GM23338 (cell line): ENCODE measurements at regions not wholly inside any gene's neighbourhood (a gene's known extent, or its start where the extent isn't known, plus 50 kb on each side); places are given as distances from the start of the nearest gene placed in this dataset.

ENCODE experiments used
- ATAC-seq: fragments of 200-7000 bp; cut with Tn5 transposase; 3 replicates; pipeline ENCODE4 v1.9.1; 2020
- DNase-seq: peaks from one replicate; pipeline ENCODE4 v3.0.0-alpha.2; 2015; ENCODE audit warnings: low spot score
- H2AFZ ChIP-seq: fragments of 200-600 bp; sonication (generic); 2 replicates; pipeline ENCODE4 v1.8.0; 2016; ENCODE audit warnings: antibody characterized with exemption, mild to moderate bottlenecking, moderate library complexity
- H3F3A ChIP-seq: fragments of 200-600 bp; sonication (generic); replicated peaks from 2 replicates; pipeline ENCODE4 v1.8.0; 2017; ENCODE audit warnings: antibody characterized with exemption, mixed run types, low read depth
- H3K27ac ChIP-seq: fragments of 200-600 bp; sonication (generic); 2 replicates; pipeline ENCODE4 v1.6.1; 2016; ENCODE audit warnings: low read depth
- H3K27me3 ChIP-seq: fragments of 200-600 bp; sonication (generic); 2 replicates; pipeline ENCODE4 v1.8.0; 2016; ENCODE audit warnings: mild to moderate bottlenecking, mixed run types, moderate library complexity; ENCODE audit not compliant: insufficient read depth
- H3K36me3 ChIP-seq: fragments of 200-600 bp; sonication (generic); 2 replicates; pipeline ENCODE4 v1.8.0; 2016; ENCODE audit warnings: mild to moderate bottlenecking; ENCODE audit not compliant: insufficient read depth
- H3K4me1 ChIP-seq: fragments of 200-600 bp; sonication (generic); 2 replicates; pipeline ENCODE4 v1.8.0; 2016; ENCODE audit warnings: mild to moderate bottlenecking, moderate library complexity; ENCODE audit not compliant: insufficient read depth
- H3K4me2 ChIP-seq: fragments of 200-600 bp; sonication (generic); 2 replicates; pipeline ENCODE4 v1.7.1; 2017; ENCODE audit warnings: mixed run types
- H3K4me3 ChIP-seq: fragments of 200-600 bp; sonication (generic); 2 replicates; pipeline ENCODE4 v1.6.1; 2016; ENCODE audit warnings: mixed run types
- H3K79me2 ChIP-seq: fragments of 200-600 bp; sonication (generic); replicated peaks from 2 replicates; pipeline ENCODE4 v1.8.0; 2017; ENCODE audit warnings: mild to moderate bottlenecking; ENCODE audit not compliant: insufficient read depth
- H3K9me2 ChIP-seq: fragments of 200-600 bp; sonication (generic); 2 replicates; pipeline ENCODE4 v1.8.0; 2017; ENCODE audit not compliant: insufficient read depth
- H4K20me1 ChIP-seq: fragments of 200-600 bp; sonication (generic); replicated peaks from 2 replicates; pipeline ENCODE4 v1.8.0; 2017; ENCODE audit warnings: mild to moderate bottlenecking; ENCODE audit not compliant: insufficient read depth
- H3K27ac Mint-ChIP-seq: 2 replicates; pipeline ENCODE4 v1.8.0; 2020; ENCODE audit warnings: inconsistent platforms, mild to moderate bottlenecking, moderate library complexity, mixed read lengths
- H3K27me3 Mint-ChIP-seq: 3 replicates; pipeline ENCODE4 v1.8.0; 2022; ENCODE audit warnings: low read depth, mild to moderate bottlenecking, moderate library complexity, mixed read lengths, inconsistent platforms; ENCODE audit not compliant: insufficient read depth, poor library complexity
- H3K36me3 Mint-ChIP-seq: 3 replicates; pipeline ENCODE4 v1.8.0; 2021; ENCODE audit warnings: low read depth, mild to moderate bottlenecking, inconsistent platforms, moderate library complexity, mixed read lengths
- H3K4me1 Mint-ChIP-seq: 3 replicates; pipeline ENCODE4 v1.8.0; 2020; ENCODE audit warnings: mild to moderate bottlenecking, inconsistent platforms, mixed read lengths
- H3K4me3 Mint-ChIP-seq: 3 replicates; pipeline ENCODE4 v1.8.0; 2021; ENCODE audit warnings: moderate library complexity, mild to moderate bottlenecking, inconsistent platforms, mixed read lengths
- H3K9me3 Mint-ChIP-seq: 3 replicates; pipeline ENCODE4 v1.8.0; 2020; ENCODE audit warnings: moderate library complexity, mild to moderate bottlenecking, inconsistent platforms, mixed read lengths
- CREB1 ChIP-seq: fragments of 250-450 bp; sonication (Bioruptor Pico); IDR thresholded peaks from 2 replicates; pipeline ENCODE4 v1.5.0; 2020; ENCODE audit warnings: low read depth, mild to moderate bottlenecking, moderate library complexity
- CTCF ChIP-seq, 2 experiments: fragments of 200-600 bp in 1 of 2; sonication (generic) in 1 of 2; conservative IDR thresholded peaks; 2 replicates each; pipeline versions ENCODE4 v1.5.1 to v1.6.1; 2016 to 2017; ENCODE audit warnings: antibody characterized with exemption in 2 of 2, low read depth in 2 of 2, mild to moderate bottlenecking in 2 of 2, moderate library complexity in 1 of 2
- ETS1 ChIP-seq: IDR thresholded peaks from 2 replicates; pipeline ENCODE4 v1.6.1; 2016; ENCODE audit warnings: antibody characterized with exemption
- EZH2 ChIP-seq: fragments of 200-600 bp; sonication (generic); IDR thresholded peaks from one replicate; pipeline ENCODE4 v1.8.0; 2017; ENCODE audit warnings: antibody characterized with exemption, mild to moderate bottlenecking, low read depth; ENCODE audit not compliant: unreplicated experiment
- EZH2phosphoT487 ChIP-seq: fragments of 200-600 bp; sonication (generic); IDR thresholded peaks from one replicate; pipeline ENCODE4 v1.8.1; 2018; ENCODE audit warnings: antibody characterized with exemption; ENCODE audit not compliant: unreplicated experiment
- JUNB ChIP-seq: IDR thresholded peaks from one replicate; pipeline ENCODE4 v1.6.1; 2016; ENCODE audit warnings: antibody characterized with exemption; ENCODE audit not compliant: unreplicated experiment
- NANOG ChIP-seq: IDR thresholded peaks from 2 replicates; pipeline ENCODE4 v1.6.1; 2016; ENCODE audit warnings: antibody characterized with exemption, borderline replicate concordance
- POLR2AphosphoS5 ChIP-seq: IDR thresholded peaks from 2 replicates; pipeline ENCODE4 v1.6.1; 2016; ENCODE audit warnings: antibody characterized with exemption, low read depth
- REST ChIP-seq: IDR thresholded peaks from one replicate; pipeline ENCODE4 v1.6.1; 2018; ENCODE audit warnings: antibody characterized with exemption; ENCODE audit not compliant: unreplicated experiment
- STAT1 ChIP-seq: IDR thresholded peaks from one replicate; pipeline ENCODE4 v1.6.1; 2016; ENCODE audit warnings: antibody characterized with exemption; ENCODE audit not compliant: unreplicated experiment
- ZNF114 ChIP-seq: fragments of 250-450 bp; sonication (Bioruptor Pico); IDR thresholded peaks from 2 replicates; pipeline ENCODE4 v1.5.0; 2020; ENCODE audit warnings: mild to moderate bottlenecking, moderate library complexity
- ZNF331 ChIP-seq: fragments of 250-450 bp; sonication (Bioruptor Pico); IDR thresholded peaks from 2 replicates; pipeline ENCODE4 v1.5.0; 2020; ENCODE audit warnings: low read depth, mild to moderate bottlenecking, moderate library complexity
- ZNF462 ChIP-seq: fragments of 250-450 bp; sonication (Bioruptor Pico); IDR thresholded peaks from 2 replicates; pipeline ENCODE4 v1.5.0; 2020; ENCODE audit warnings: mild to moderate bottlenecking, moderate library complexity

- Mint-ChIP-seq H3K36me3 (no peaks in the 10 kb centered on the region), H3K27me3 (no peaks in the 10 kb centered on the region), H3K4me3 (no peak overlapping the region), H3K27ac (no peak overlapping the region), H3K9me3 (peaks cover 2% of the 10 kb centered on the region; the same call in 2 of the 3 replicates), H3K4me1 (no peaks in the 10 kb centered on the region)
- H3K4me3 ChIP-seq: no peak overlapping the region
- no peak overlapping the region for H2AFZ ChIP-seq
- no peaks in the 10 kb centered on the region for H3K4me1 ChIP-seq
- peaks cover 7% of the 10 kb centered on the region; the same call in 1 of the 2 replicates for H3K9me2 ChIP-seq
- no peaks in the 10 kb centered on the region for H3K27me3 ChIP-seq
- no peaks in the 10 kb centered on the region for H3K36me3 ChIP-seq
- H3K79me2 ChIP-seq: no peaks in the 10 kb centered on the region
- H3F3A ChIP-seq: no peaks in the 10 kb centered on the region
- H3K27ac ChIP-seq: no peak overlapping the region
- TF ChIP-seq EZH2phosphoT487: no peak
- TF ChIP-seq CREB1 (CRISPR knock-in tag): no peak
- TF ChIP-seq ZNF331 (CRISPR knock-in tag): no peak
- no peak for TF ChIP-seq CTCF (conservative IDR thresholded peaks at IDR 0.05; ENCODE audit: low read depth in 2 of 2)
- TF ChIP-seq STAT1: no peak
- no peak for TF ChIP-seq ETS1
- TF ChIP-seq ZNF462 (CRISPR knock-in tag): no peak
- no peak for TF ChIP-seq POLR2AphosphoS5
- no peak for TF ChIP-seq EZH2
- no peak for TF ChIP-seq ZNF114 (CRISPR knock-in tag)
- TF ChIP-seq NANOG: no peak
- no peak for TF ChIP-seq JUNB
- TF ChIP-seq REST: no peak
- H4K20me1 ChIP-seq: no peaks in the 10 kb centered on the region
- ATAC-seq: no peak
- DNase-seq: no peak
- H3K4me2 ChIP-seq: no peak overlapping the region
These were observed 379.1 kb upstream of the TMPRSS15 start for GRCh38 chr21:18782721-18783120.
